MCF 10A (cell line): ENCODE measurements at regions not wholly inside any gene's neighbourhood (a gene's known extent, or its start where the extent isn't known, plus 50 kb on each side); places are given as distances from the start of the nearest gene placed in this dataset.

ENCODE experiments used
- BruUV-seq: library from RNA; stranded (reverse); fragments of 400-500 nt; replicated peaks from 2 replicates; lab custom pipeline; 2021; lab: Mats Ljungman, UMichigan
- CTCF ChIA-PET: fragments of 300-600 bp; sonication (Branson Sonifier 250); formaldehyde crosslinking; extraction: SDS; loops from one replicate; lab custom pipeline; 2021; ENCODE audit warnings: antibody characterized with exemption, inconsistent platforms; lab: Yijun Ruan, JAX
- POLR2A ChIA-PET: fragments of 300-600, 350-650 bp; sonication (Branson Sonifier 250); formaldehyde crosslinking; extraction: SDS; loops from one replicate; lab custom pipeline; 2020; ENCODE audit warnings: antibody characterized with exemption, inconsistent platforms; lab: Yijun Ruan, JAX
- DNase-seq: peaks from one replicate; pipeline ENCODE4 v3.0.0-alpha.2; 2018; ENCODE audit not compliant: unreplicated experiment
- H3K27ac Mint-ChIP-seq: one replicate; pipeline ENCODE4 v1.8.0; 2022; ENCODE audit warnings: mild to moderate bottlenecking, low read depth, mixed read lengths; ENCODE audit not compliant: unreplicated experiment
- H3K27me3 Mint-ChIP-seq: one replicate; pipeline ENCODE4 v1.8.0; 2022; ENCODE audit warnings: mixed read lengths; ENCODE audit not compliant: insufficient read depth, unreplicated experiment
- H3K36me3 Mint-ChIP-seq: one replicate; pipeline ENCODE4 v1.8.0; 2022; ENCODE audit warnings: mild to moderate bottlenecking, moderate library complexity, mixed read lengths; ENCODE audit not compliant: insufficient read depth, unreplicated experiment
- H3K4me1 Mint-ChIP-seq: one replicate; pipeline ENCODE4 v1.8.0; 2022; ENCODE audit warnings: mixed read lengths; ENCODE audit not compliant: insufficient read depth, unreplicated experiment
- H3K4me3 Mint-ChIP-seq: one replicate; pipeline ENCODE4 v1.8.0; 2022; ENCODE audit warnings: mild to moderate bottlenecking, moderate library complexity, mixed read lengths; ENCODE audit not compliant: unreplicated experiment
- H3K9me3 Mint-ChIP-seq: one replicate; pipeline ENCODE4 v1.8.0; 2022; ENCODE audit warnings: mixed read lengths; ENCODE audit not compliant: unreplicated experiment
- CTCF ChIP-seq: fragments of 200-600 bp; IDR thresholded peaks from one replicate; pipeline ENCODE4 v1.8.0; 2022; ENCODE audit warnings: antibody characterized with exemption, mild to moderate bottlenecking; ENCODE audit not compliant: unreplicated experiment
- intact Hi-C: fragments of 100-400 bp; cut with micrococcal nuclease; formaldehyde crosslinking; loops from 2 replicates; pipeline ENCODE4 v1.14.1; 2022

GRCh38 chr1:81111818-81112217 lies 688.9 kb upstream of the ADGRL2 start:
- Mint-ChIP-seq H3K4me1 (peaks cover 32% of the 10 kb centered on the region), H3K4me3 (peak overlapping the region; percentile 36), H3K27ac (peak overlapping the region; percentile 85), H3K36me3 (no peaks in the 10 kb centered on the region), H3K9me3 (peaks cover 4% of the 10 kb centered on the region), H3K27me3 (no peaks in the 10 kb centered on the region)
- CTCF ChIA-PET: interaction anchor here (0.5 to 0.7 kb wide), 3 partner anchors 53 to 450 kb away, joined by 3 read pairs; no protein-coding TSS in a partner anchor
- TF ChIP-seq CTCF: no peak
- BruUV-seq: no TSS peak
- POLR2A ChIA-PET: no interaction called here
- intact Hi-C loops: no loop called here
- peak; percentile 21 for DNase-seq

GRCh38 chr1:81109038-81109437 lies 691.7 kb upstream of the ADGRL2 start:
- Mint-ChIP-seq H3K4me3 (no peak overlapping the region), H3K36me3 (no peaks in the 10 kb centered on the region), H3K9me3 (peaks cover 4% of the 10 kb centered on the region), H3K27ac (no peak overlapping the region), H3K27me3 (no peaks in the 10 kb centered on the region), H3K4me1 (peaks cover 28% of the 10 kb centered on the region)
- BruUV-seq: no TSS peak
- ChIA-PET POLR2A (no interaction called here), CTCF (no interaction called here)
- TF ChIP-seq CTCF: no peak
- intact Hi-C loops: no loop called here
- DNase-seq: no peak

GRCh38 chr1:81097860-81098259 lies 702.9 kb upstream of the ADGRL2 start:
- Mint-ChIP-seq H3K4me3 (no peak overlapping the region), H3K27ac (no peak overlapping the region), H3K36me3 (no peaks in the 10 kb centered on the region), H3K27me3 (no peaks in the 10 kb centered on the region), H3K9me3 (no peaks in the 10 kb centered on the region), H3K4me1 (no peaks in the 10 kb centered on the region)
- no peak for DNase-seq
- intact Hi-C loops: no loop called here
- no TSS peak for BruUV-seq
- no peak for TF ChIP-seq CTCF
- ChIA-PET POLR2A (interaction anchor here (1.0 kb wide), 1 partner anchor 99 kb away, joined by 3 read pairs; no protein-coding TSS in a partner anchor), CTCF (interaction anchor here (0.9 kb wide), 1 partner anchor 25 kb away, joined by 3 read pairs; no protein-coding TSS in a partner anchor)

GRCh38 chr1:81073580-81073979 lies 727.2 kb upstream of the ADGRL2 start:
- Mint-ChIP-seq H3K27ac (no peak overlapping the region), H3K27me3 (no peaks in the 10 kb centered on the region), H3K4me1 (peaks cover 6% of the 10 kb centered on the region), H3K9me3 (no peaks in the 10 kb centered on the region), H3K4me3 (no peak overlapping the region), H3K36me3 (no peaks in the 10 kb centered on the region)
- ChIA-PET CTCF (no interaction called here), POLR2A (interaction anchor here (0.5 to 0.7 kb wide), 3 partner anchors 28 to 859 kb away, joined by 3 to 6 read pairs (median 3); no protein-coding TSS in a partner anchor)
- no peak for TF ChIP-seq CTCF
- no TSS peak for BruUV-seq
- intact Hi-C loops: no loop called here
- DNase-seq: no peak
